HG02973 (cell line): ENCODE measurements at regions not wholly inside any gene's neighbourhood (a gene's known extent, or its start where the extent isn't known, plus 50 kb on each side); places are given as distances from the start of the nearest gene placed in this dataset.

Source experiments
- ATAC-seq: cut with Tn5 transposase; IDR thresholded peaks from one replicate; pipeline ENCODE4 v1.9.1; 2021; ENCODE audit warnings: moderate library complexity; ENCODE audit not compliant: unreplicated experiment

- no peak for ATAC-seq
These were observed 72.0 kb upstream of the SMC2 start for GRCh38 chr9:104022083-104022482.

- no peak for ATAC-seq
These were observed 69.0 kb upstream of the SMC2 start for GRCh38 chr9:104025104-104025503.

- ATAC-seq = no peak
These were observed 68.2 kb upstream of the SMC2 start for GRCh38 chr9:104025945-104026344.

GRCh38 chr9:104027295-104027694, 66.8 kb upstream of the SMC2 start:
- ATAC-seq = peak; percentile 79

- ATAC-seq = no peak
These were observed 65.3 kb upstream of the SMC2 start for GRCh38 chr9:104028827-104029226.
